ENCODE measurements at regions not wholly inside any gene's neighbourhood (a gene's known extent, or its start where the extent isn't known, plus 50 kb on each side); places are given as distances from the start of the nearest gene placed in this dataset.
A peak's percentile ranks its signal among the peaks of the same experiment; 100 is the strongest.
"Not testable (repeated sequence)": the region's sequence is repeated elsewhere in the genome, so short reads cannot be mapped to it uniquely, and the experiment has no call there.

DNA sequence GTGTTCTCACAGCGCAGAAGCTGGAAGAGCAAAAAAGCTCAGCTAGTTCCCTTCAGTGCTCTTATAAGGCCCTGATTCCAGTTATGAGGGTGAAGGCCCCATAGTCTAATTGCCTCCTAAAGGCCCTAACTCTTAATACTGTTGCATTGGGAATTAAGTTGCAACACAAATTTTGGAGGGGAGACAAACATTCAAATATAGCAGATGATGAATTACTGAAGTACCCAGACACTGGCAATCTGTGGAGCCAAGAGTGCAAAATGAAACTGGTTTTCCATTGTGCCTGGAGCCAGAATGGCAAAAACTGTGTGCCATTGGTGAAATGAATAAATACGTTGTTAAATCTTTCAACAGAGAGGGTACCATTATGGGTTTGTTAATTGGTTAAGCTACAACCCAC lies 356.0 kb downstream of the PPARGC1A start:
- DNase-seq: no peak

- DNase-seq: no peak
Measured at GRCh38 chr4:23516716-23517115, 373.1 kb downstream of the PPARGC1A start.

- no peak for DNase-seq
Measured at GRCh38 chr4:23504083-23504482, 385.8 kb downstream of the PPARGC1A start.

DNA sequence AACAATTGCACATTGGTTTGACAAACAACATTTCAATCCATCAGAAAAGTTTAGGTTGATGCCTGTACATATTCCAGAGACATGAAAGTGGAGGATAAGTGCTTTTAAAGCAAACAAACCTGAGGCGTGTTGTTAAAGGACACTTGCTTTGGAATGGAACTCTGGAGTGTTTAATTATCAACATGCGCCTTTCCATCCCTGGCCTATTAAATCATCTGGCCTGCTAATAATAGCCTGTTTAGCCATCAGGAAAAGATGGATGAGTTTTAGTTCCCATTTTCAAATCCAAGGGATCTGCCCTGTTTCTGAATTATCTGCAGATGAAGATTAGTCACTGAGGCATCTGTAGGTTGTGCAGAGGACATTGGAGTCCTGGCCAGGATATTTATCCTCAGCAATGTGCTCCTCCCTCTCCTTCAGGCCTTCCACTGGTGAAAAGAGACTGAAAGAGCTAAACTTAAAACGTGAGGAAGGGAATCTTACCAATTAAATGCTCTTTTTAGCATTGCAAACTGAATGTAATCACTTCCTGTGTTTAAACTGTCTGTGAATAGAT lies 388.9 kb downstream of the PPARGC1A start:
- DNase-seq: no peak

GRCh38 chr4:23485801-23486200 lies 404.0 kb downstream of the PPARGC1A start:
- peak; percentile 11 for DNase-seq

DNA sequence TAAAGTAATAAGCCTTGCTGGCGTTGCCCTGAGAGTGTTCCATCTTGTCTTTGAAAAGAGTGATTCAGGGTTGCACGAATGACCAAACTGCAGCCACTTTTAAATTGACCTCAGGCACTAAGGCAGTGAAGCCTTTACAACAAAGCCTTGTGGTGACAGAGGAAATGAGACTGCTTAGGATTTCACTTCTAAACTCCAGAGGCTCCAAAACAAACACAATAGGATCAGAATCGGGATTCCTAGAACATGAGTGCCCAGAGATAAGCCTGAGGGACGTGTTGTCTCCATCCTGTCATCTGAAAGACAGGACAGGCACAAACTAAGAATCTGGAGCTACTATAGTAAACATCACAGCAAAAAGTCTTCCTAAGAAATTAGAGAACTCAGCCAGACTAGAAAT lies 405.2 kb downstream of the PPARGC1A start:
- DNase-seq: peak; percentile 28

DNA sequence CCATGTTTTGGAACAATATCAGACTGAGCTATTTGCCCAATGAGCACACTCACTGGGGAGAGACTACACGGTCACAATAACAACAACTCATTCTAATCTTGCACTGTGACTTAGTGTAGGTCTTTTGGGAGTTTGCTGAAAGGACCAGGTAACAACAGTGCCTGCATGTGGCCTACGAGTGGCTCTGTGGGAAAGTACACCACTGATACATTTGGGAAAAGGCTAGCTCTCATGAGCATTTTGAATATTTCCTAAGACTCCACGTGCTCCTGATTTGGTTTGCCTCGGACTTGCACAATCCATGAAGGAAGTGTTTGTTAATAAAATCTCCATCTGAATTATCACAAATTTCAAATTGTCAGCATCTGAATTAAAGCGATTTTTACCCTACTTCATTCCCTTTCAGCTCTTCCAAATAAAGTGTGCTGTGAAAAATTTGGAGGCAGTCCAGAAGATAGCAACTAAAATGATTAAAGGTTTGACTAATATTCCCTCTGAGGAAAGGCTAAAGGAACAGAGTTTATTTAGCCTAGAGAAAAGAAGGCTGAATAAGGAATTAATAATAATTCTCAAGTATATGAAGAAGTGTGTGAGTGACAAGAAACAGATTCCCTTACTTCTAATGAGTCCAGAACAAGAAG lies 406.4 kb downstream of the PPARGC1A start:
- DNase-seq: no peak

DNA sequence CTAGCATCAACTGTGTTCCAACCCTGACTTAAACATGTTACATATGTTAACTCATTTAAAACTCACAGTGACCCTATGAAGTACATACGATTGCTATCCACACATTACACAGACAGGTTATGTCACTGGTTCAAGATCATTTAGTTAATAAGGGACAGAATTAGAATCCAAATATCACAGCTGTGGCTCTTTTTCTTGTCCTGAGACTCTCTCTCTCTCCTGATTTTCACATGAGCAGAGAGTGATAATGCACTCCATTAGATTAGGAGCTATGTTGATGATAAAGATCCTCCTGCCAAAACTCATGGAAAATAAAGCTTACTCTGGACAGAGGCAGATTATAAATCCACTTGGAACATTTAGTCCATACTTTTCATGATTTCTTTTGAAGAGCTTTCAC lies 408.3 kb downstream of the PPARGC1A start:
- DNase-seq: no peak

- no peak for DNase-seq
Measured at GRCh38 chr4:23477905-23478304, 411.9 kb downstream of the PPARGC1A start.

DNA sequence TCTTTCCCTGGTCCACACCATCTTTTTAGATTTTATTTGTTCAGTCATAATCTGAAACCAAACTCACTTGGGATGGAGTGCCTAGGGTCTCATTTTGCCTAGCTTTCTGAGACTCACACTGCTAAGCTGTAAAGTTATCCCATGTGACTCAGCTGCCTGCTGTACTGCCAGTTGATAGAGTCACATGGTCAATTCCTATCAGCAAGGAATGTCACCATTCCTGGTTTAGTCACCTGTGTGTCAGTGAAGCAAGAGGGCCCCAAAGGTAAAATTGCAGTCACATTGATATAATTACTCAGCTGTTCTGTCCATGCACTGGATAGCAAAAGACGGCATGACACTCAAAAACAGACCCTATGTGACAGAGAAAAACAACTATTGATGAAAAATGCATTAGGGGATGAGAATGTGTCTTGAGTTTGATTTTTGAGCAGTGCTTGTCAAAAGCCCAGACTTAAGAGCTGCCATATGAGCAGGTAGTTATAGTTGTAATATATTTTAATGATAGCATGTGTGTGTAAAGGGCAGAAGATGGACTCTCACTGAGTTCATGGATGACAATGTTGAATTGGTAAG lies 413.2 kb downstream of the PPARGC1A start:
- DNase-seq: no peak

- no peak for DNase-seq
Measured at GRCh38 chr4:23463071-23463470, 426.8 kb downstream of the PPARGC1A start.

GRCh38 chr4:23458054-23458453 lies 431.8 kb downstream of the PPARGC1A start:
- DNase-seq: peak; percentile 2

DNA sequence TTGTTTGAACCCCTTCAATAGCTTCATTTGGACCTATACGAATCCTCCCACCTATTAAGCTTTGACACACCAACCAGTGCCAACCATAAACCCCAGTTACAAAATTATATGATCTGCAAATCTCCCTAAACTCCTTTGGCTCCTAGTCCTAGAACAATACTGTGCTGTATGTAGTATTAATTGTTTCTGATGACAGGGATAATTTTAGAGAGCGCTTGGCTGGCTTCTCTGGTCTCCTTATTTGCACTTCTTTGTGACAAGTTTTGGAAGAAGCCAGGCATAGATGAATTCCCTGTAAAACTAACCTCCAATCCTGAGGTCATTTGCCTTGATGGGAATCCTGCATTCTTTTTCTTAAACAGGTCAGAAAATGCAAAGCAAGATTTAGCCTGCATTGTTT lies 433.0 kb downstream of the PPARGC1A start:
- DNase-seq: no peak

GRCh38 chr4:23455456-23456158 lies 434.2 kb downstream of the PPARGC1A start:
- DNase-seq: no peak

DNA sequence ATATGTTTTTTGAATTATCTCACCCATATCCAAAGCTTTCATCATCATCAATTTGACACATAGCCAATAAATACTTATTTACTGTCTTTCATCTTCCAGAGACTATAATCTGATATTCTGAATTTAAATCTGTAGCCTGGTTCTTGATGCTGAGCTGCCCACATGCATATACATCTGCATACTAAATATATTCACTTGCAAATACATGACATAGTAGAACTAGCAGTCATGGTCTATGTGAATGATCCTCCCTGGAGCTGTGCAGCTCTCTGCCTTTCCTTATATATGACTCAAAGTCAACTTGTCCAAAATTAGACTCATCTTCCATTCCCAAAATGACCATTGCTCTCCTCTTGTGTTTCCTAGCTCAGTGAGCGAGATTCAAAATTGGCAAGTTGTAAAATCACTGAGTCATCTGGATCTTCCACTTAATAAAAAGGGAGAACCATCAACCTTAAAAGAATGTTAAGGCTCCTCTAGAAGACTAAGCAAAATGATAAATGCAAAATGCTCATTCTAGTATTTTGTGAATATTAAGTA lies 448.2 kb downstream of the PPARGC1A start:
- no peak for DNase-seq

DNA sequence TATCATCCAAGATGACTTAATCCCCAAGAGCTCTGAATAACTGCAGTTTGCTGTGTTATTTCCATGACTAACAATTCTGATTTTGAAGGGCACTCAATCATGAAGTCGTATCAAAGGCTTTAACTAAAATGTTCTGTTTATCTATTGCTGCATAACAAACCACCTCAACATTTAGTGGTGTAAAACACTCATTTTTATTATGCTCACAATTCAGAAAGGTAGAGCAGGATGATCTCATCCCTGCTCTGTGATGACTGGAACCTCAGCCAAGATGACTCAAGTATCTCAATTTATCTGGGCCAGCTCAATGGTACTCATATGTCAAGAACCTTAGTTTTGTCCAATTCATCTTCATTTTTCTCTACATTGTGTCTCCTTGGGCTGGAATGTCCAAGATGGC lies 451.1 kb downstream of the PPARGC1A start:
- no peak for DNase-seq

DNA sequence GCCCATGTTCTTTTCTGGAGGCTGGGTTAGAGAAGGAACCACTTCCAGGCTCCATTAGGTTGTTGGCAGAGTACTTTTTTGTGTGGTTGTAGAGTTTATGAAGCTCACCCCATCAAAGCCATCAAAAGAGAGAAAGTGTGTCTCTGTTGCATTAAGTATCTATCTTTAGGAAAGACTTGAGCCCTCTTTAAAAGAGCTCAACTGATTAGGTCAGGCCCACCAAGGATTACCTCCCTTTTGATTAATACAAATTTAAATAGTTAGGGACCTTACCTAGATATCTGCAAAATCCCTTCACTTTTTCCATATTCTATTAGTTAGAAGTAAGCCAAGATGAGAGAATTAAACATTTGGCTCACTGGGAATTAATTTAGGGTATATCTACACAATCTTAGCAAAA lies 460.4 kb downstream of the PPARGC1A start:
- DNase-seq: no peak

GRCh38 chr4:23425570-23425969 lies 464.3 kb downstream of the PPARGC1A start:
- DNase-seq: no peak

GRCh38 chr4:23423540-23423939 lies 466.3 kb downstream of the PPARGC1A start:
- DNase-seq: no peak

GRCh38 chr4:23422878-23423277 lies 467.0 kb downstream of the PPARGC1A start:
- peak; percentile 65 for DNase-seq

DNA sequence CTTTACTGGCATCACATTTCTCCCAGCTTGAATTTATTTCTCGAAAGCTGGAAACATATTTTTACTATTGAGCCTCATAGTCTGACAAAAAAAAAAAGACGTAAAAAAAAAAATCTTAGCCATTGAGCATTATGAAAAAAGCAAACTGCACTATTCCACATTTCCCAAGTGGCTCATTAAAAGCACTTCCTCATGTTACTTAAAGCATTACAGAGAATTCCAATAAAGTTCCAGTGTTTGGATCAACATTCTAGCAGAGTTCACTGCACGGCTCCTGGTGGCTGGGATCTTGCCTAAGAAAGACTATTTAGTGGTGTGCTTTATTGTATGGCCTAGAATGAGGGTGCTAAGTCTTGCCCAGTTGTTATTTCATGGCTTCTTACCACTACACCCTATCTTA lies 476.2 kb downstream of the PPARGC1A start:
- DNase-seq: peak; percentile 53

- DNase-seq: no peak
Measured at GRCh38 chr4:23412701-23413100, 477.1 kb downstream of the PPARGC1A start.

DNA sequence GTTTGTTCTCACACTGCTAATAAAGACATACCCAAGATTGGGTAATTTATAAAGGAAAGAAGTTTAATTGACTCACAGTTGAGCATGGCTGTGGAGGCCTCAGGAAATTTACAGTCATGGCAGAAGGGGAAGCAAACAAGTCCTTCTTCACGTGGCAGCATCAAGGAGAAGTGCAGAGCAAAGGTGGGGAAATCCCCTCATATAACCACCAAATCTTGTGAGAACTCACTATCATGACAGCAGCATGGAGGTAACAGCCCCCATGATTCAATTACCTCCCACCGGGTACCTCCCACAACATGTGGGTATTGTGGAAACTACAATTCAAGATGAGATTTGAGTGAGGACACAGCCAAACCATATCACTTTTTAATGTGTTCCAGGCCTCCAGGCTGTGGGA lies 480.9 kb downstream of the PPARGC1A start:
- DNase-seq: not testable (repeated sequence)

- no peak for DNase-seq
Measured at GRCh38 chr4:23401572-23401971, 488.3 kb downstream of the PPARGC1A start.

All from fibroblast of skin of back (primary cell).